ENCODE measurements at regions not wholly inside any gene's neighbourhood (a gene's known extent, or its start where the extent isn't known, plus 50 kb on each side); places are given as distances from the start of the nearest gene placed in this dataset.

- no peak for TF ChIP-seq POLR2AphosphoS5 (IDR thresholded peaks at IDR 0.05; ENCODE audit: low read depth, low read length)
- no peak for TF ChIP-seq POLR2A (IDR thresholded peaks at IDR 0.05; ENCODE audit: low read depth, low read length)
- no peak for TF ChIP-seq TAF1 (IDR thresholded peaks at IDR 0.05; ENCODE audit: borderline replicate concordance, low read depth, low read length)
- FAIRE-seq (no peak), DNase-seq (ENCODE audit: insufficient read length) (no peak)
Observed at GRCh38 chr16:5580296-5580695, 482.7 kb upstream of the EEF2KMT start.

GRCh38 chr16:5578980-5579379 is 481.4 kb upstream of the EEF2KMT start:
- no peak for TF ChIP-seq POLR2A (IDR thresholded peaks at IDR 0.05; ENCODE audit: low read depth, low read length)
- TF ChIP-seq POLR2AphosphoS5 (IDR thresholded peaks at IDR 0.05; ENCODE audit: low read depth, low read length): no peak
- TF ChIP-seq TAF1 (IDR thresholded peaks at IDR 0.05; ENCODE audit: borderline replicate concordance, low read depth, low read length): no peak
- DNase-seq (ENCODE audit: insufficient read length) (no peak), FAIRE-seq (no peak)

GRCh38 chr16:5577463-5577862 is 479.9 kb upstream of the EEF2KMT start:
- DNase-seq (ENCODE audit: insufficient read length) (no peak), FAIRE-seq (no peak)
- TF ChIP-seq POLR2AphosphoS5 (IDR thresholded peaks at IDR 0.05; ENCODE audit: low read depth, low read length) (no peak), TAF1 (IDR thresholded peaks at IDR 0.05; ENCODE audit: borderline replicate concordance, low read depth, low read length) (no peak), POLR2A (IDR thresholded peaks at IDR 0.05; ENCODE audit: low read depth, low read length) (no peak)

GRCh38 chr16:5575646-5576245 is 478.2 kb upstream of the EEF2KMT start:
- TF ChIP-seq POLR2A (IDR thresholded peaks at IDR 0.05; ENCODE audit: low read depth, low read length): no peak
- no peak for TF ChIP-seq POLR2AphosphoS5 (IDR thresholded peaks at IDR 0.05; ENCODE audit: low read depth, low read length)
- TF ChIP-seq TAF1 (IDR thresholded peaks at IDR 0.05; ENCODE audit: borderline replicate concordance, low read depth, low read length): no peak
- no peak for FAIRE-seq
- DNase-seq (ENCODE audit: insufficient read length): no peak

GRCh38 chr16:5575121-5575520 is 477.5 kb upstream of the EEF2KMT start:
- TF ChIP-seq POLR2A (IDR thresholded peaks at IDR 0.05; ENCODE audit: low read depth, low read length): no peak
- no peak for TF ChIP-seq POLR2AphosphoS5 (IDR thresholded peaks at IDR 0.05; ENCODE audit: low read depth, low read length)
- no peak for TF ChIP-seq TAF1 (IDR thresholded peaks at IDR 0.05; ENCODE audit: borderline replicate concordance, low read depth, low read length)
- DNase-seq (ENCODE audit: insufficient read length): no peak
- FAIRE-seq: no peak

GRCh38 chr16:5572056-5572455 is 474.5 kb upstream of the EEF2KMT start:
- no peak for TF ChIP-seq POLR2A (IDR thresholded peaks at IDR 0.05; ENCODE audit: low read depth, low read length)
- TF ChIP-seq POLR2AphosphoS5 (IDR thresholded peaks at IDR 0.05; ENCODE audit: low read depth, low read length): no peak
- TF ChIP-seq TAF1 (IDR thresholded peaks at IDR 0.05; ENCODE audit: borderline replicate concordance, low read depth, low read length): no peak
- DNase-seq (ENCODE audit: insufficient read length): no peak
- FAIRE-seq: no peak

DNA sequence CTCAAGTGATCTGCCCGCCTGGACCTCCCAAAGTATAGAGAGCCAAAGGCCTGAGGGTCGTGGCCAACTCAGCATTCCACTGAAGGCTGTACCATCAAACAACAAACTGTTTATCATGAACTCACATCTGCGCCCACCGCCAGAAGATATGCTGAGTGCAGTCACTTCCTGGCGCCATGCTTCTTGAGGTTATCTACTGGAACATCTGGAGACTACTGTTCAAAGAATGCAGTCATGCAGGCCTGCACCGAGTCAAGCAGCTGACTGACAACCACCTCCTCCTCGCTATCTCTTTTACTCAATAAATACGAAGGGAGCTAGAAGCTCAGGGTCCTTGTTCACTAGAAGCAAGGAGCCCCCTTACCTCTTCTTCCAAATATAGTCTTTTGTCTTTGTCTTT is 473.9 kb upstream of the EEF2KMT start:
- TF ChIP-seq POLR2A (IDR thresholded peaks at IDR 0.05; ENCODE audit: low read depth, low read length) (no peak), TAF1 (IDR thresholded peaks at IDR 0.05; ENCODE audit: borderline replicate concordance, low read depth, low read length) (no peak), POLR2AphosphoS5 (IDR thresholded peaks at IDR 0.05; ENCODE audit: low read depth, low read length) (no peak)
- no peak for FAIRE-seq
- no peak for DNase-seq (ENCODE audit: insufficient read length)

- no peak for TF ChIP-seq TAF1 (IDR thresholded peaks at IDR 0.05; ENCODE audit: borderline replicate concordance, low read depth, low read length)
- no peak for TF ChIP-seq POLR2AphosphoS5 (IDR thresholded peaks at IDR 0.05; ENCODE audit: low read depth, low read length)
- no peak for TF ChIP-seq POLR2A (IDR thresholded peaks at IDR 0.05; ENCODE audit: low read depth, low read length)
- no peak for FAIRE-seq
- no peak for DNase-seq (ENCODE audit: insufficient read length)
Observed at GRCh38 chr16:5561800-5562199, 464.2 kb upstream of the EEF2KMT start.

DNA sequence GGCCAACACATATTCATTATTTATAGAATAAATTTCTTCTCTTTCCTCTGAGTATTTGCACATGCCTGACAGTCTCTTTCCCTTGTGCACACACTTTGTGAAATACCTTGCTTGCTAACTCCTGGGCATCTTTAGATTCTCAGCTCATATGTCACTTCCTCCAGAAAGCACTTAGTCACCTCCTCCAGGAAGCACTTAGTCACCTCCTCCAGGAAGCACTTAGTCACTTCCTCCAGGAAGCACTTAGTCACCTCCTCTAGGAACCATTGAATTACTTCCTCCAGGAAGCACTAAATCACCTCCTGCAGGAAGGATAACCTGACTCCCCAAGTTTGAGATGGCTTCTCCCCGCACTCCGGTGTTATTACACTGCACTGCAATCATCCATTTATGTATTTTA is 462.5 kb upstream of the EEF2KMT start:
- TF ChIP-seq TAF1 (IDR thresholded peaks at IDR 0.05; ENCODE audit: borderline replicate concordance, low read depth, low read length) (no peak), POLR2A (IDR thresholded peaks at IDR 0.05; ENCODE audit: low read depth, low read length) (no peak), POLR2AphosphoS5 (IDR thresholded peaks at IDR 0.05; ENCODE audit: low read depth, low read length) (no peak)
- no peak for FAIRE-seq
- no peak for DNase-seq (ENCODE audit: insufficient read length)

- no peak for TF ChIP-seq POLR2AphosphoS5 (IDR thresholded peaks at IDR 0.05; ENCODE audit: low read depth, low read length)
- TF ChIP-seq TAF1 (IDR thresholded peaks at IDR 0.05; ENCODE audit: borderline replicate concordance, low read depth, low read length): no peak
- no peak for TF ChIP-seq POLR2A (IDR thresholded peaks at IDR 0.05; ENCODE audit: low read depth, low read length)
- DNase-seq (ENCODE audit: insufficient read length): no peak
- no peak for FAIRE-seq
Observed at GRCh38 chr16:5557966-5558365, 460.4 kb upstream of the EEF2KMT start.

- TF ChIP-seq TAF1 (IDR thresholded peaks at IDR 0.05; ENCODE audit: borderline replicate concordance, low read depth, low read length): no peak
- no peak for TF ChIP-seq POLR2AphosphoS5 (IDR thresholded peaks at IDR 0.05; ENCODE audit: low read depth, low read length)
- no peak for TF ChIP-seq POLR2A (IDR thresholded peaks at IDR 0.05; ENCODE audit: low read depth, low read length)
- DNase-seq (ENCODE audit: insufficient read length) (no peak), FAIRE-seq (no peak)
Observed at GRCh38 chr16:5557448-5557847, 459.9 kb upstream of the EEF2KMT start.

DNA sequence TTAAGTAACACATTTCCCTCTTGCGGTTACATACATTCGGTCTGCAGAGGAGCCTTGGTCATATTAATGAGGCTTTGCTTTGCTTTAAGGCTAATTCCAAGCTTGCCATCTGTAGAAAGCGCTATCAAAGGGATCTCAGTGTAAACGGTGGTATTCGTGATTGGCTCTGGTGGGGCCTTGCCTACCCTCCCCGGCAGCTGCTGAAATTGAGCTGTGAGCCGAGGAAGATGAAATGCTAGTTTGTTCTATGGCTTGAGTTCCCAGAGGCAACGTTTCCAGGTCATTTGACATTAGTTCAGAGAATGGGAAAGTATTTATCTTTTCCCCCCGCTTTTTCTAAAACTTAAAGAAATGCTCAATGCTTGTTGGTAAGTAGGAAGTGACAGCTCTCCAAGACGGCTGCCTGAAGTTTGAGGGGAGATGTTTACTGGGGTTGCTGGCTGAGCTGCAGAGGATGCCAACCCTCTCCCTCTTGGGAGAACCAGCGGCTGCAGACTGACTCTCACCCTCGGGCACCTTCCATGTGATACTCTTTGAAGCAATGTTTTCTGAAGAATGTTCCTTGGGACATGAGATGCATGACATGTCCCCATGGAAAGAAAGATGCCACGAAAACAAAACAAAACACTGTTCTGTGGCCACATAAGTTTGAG is 458.7 kb upstream of the EEF2KMT start:
- no peak for FAIRE-seq
- no peak for TF ChIP-seq POLR2A (IDR thresholded peaks at IDR 0.05; ENCODE audit: low read depth, low read length)
- no peak for TF ChIP-seq POLR2AphosphoS5 (IDR thresholded peaks at IDR 0.05; ENCODE audit: low read depth, low read length)
- TF ChIP-seq TAF1 (IDR thresholded peaks at IDR 0.05; ENCODE audit: borderline replicate concordance, low read depth, low read length): no peak
- DNase-seq (ENCODE audit: insufficient read length): no peak

Data from GM12892 (cell line).